ENCODE measurements at regions not wholly inside any gene's neighbourhood (a gene's known extent, or its start where the extent isn't known, plus 50 kb on each side); places are given as distances from the start of the nearest gene placed in this dataset.

GRCh38 chr2:203812294-203813221 lies 55.0 kb upstream of the CTLA4 start (continued):
- TF ChIP-seq TBX3 (IDR thresholded peaks at IDR 0.05; ENCODE audit: borderline replicate concordance), result no peak
- TF ChIP-seq ZNF337 (CRISPR knock-in tag; IDR thresholded peaks at IDR 0.05; ENCODE audit: borderline replicate concordance, low read depth), result no peak
- TF ChIP-seq HOXA3 (CRISPR knock-in tag; IDR thresholded peaks at IDR 0.05), result peak; percentile 58; the same call in 1 of the 2 replicates
- TF ChIP-seq KMT2B (CRISPR knock-in tag; IDR thresholded peaks at IDR 0.05), result peak; percentile 68; the same call in 1 of the 2 replicates
- TF ChIP-seq PAF1 (CRISPR knock-in tag; IDR thresholded peaks at IDR 0.05), result no peak
- TF ChIP-seq PHF8 (CRISPR knock-in tag; IDR thresholded peaks at IDR 0.05), result no peak
- TF ChIP-seq RBFOX2 (IDR thresholded peaks at IDR 0.05; ENCODE audit: low read depth, low read length), result no peak
- TF ChIP-seq ZBTB40 (IDR thresholded peaks at IDR 0.05), result no peak
- no peak for TF ChIP-seq ZBTB40 (CRISPR knock-in tag; IDR thresholded peaks at IDR 0.05)
- no peak for TF ChIP-seq CC2D1A (CRISPR knock-in tag; IDR thresholded peaks at IDR 0.05)
- no peak for TF ChIP-seq ZNF546 (CRISPR knock-in tag; conservative IDR thresholded peaks at IDR 0.05)
- TF ChIP-seq HINFP (CRISPR knock-in tag; IDR thresholded peaks at IDR 0.05; ENCODE audit: low read depth), result no peak
- TF ChIP-seq ZNF580 (CRISPR knock-in tag; IDR thresholded peaks at IDR 0.05; ENCODE audit: borderline replicate concordance, low read depth), result peak; percentile 50; the same call in 1 of the 2 replicates
- TF ChIP-seq PCBP2 (optimal IDR thresholded peaks at IDR 0.05; ENCODE audit: low read depth, low read length, poor library complexity, severe bottlenecking), result no peak
- peak; percentile 53 for TF ChIP-seq MIXL1 (CRISPR knock-in tag; IDR thresholded peaks at IDR 0.05)
- TF ChIP-seq NFE2L1 (CRISPR knock-in tag; IDR thresholded peaks at IDR 0.05; ENCODE audit: borderline replicate concordance), result no peak
- TF ChIP-seq RNF219 (CRISPR knock-in tag; IDR thresholded peaks at IDR 0.05), result 0 out of 2 replicates have a peak, but pooled peaks have one; percentile 72

Data from HepG2 (cell line).